ENCODE measurements at regions not wholly inside any gene's neighbourhood (a gene's known extent, or its start where the extent isn't known, plus 50 kb on each side); places are given as distances from the start of the nearest gene placed in this dataset.

- no peak for TF ChIP-seq EP300 (IDR thresholded peaks at IDR 0.05)
- no peak for TF ChIP-seq POLR2A (IDR thresholded peaks at IDR 0.05)
Observed at GRCh38 chr1:184242507-184242943, 144.3 kb upstream of the C1orf21 start.

Measured in upper lobe of left lung (tissue), 4 donors.